NCI-H2029 (cell line): ENCODE measurements at regions not wholly inside any gene's neighbourhood (a gene's known extent, or its start where the extent isn't known, plus 50 kb on each side); places are given as distances from the start of the nearest gene placed in this dataset.
"Not testable (repeated sequence)": the region's sequence is repeated elsewhere in the genome, so short reads cannot be mapped to it uniquely, and the experiment has no call there.

Experiments
- DNase-seq: peaks from one replicate; lab custom pipeline; 2025; lab: John Stamatoyannopoulos, UW

DNA sequence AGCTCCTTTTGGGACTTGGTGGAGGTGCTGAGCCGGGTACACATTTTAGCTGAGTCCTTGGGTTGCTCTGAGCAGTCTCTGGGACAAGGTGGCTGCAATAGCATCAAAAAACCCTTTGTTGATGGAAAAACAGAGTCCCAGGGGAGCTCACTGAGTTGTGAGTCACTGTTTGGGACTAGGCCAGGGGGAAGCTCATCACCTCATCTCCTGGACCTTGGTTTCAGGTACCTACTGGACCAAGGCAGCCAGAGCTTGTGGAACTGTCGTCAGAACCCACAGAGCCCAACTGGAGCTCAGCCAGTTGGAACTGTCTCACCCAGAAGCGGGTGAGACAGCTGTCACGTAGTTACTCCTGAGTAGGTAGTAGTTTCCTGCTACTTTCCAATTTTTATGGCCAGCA lies 146.7 kb downstream of the HLX start:
- no peak for DNase-seq

DNA sequence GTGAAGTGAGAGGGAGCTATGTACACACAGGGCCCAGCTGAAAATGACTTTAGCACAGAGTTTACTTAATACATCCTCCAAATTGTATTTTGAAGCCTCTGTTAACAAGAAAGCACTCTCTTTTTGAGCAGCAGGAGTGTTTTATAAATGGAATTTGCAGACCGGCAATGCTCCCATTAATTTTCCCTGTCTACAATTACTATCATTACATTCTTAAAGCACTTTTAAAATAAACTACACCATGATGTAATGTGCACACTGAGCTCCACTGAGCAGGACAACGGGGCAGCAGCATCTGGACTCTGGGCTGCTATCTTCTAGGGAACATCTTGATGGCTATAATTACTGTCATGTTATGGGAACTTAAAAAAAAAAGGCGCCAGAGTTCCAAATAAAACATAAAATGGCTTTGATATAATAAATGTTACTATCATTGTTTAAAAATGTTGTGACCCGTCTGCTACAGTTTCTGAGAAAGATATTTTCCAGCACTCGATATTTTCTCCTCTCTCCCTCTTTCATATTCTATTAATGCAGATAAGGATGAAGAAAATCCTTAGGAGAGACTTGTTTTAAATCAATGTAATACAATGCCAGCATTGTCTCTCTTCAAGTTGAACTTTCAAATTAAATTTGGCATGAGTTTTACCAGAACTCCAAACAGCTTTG lies 150.9 kb downstream of the HLX start:
- no peak for DNase-seq

DNA sequence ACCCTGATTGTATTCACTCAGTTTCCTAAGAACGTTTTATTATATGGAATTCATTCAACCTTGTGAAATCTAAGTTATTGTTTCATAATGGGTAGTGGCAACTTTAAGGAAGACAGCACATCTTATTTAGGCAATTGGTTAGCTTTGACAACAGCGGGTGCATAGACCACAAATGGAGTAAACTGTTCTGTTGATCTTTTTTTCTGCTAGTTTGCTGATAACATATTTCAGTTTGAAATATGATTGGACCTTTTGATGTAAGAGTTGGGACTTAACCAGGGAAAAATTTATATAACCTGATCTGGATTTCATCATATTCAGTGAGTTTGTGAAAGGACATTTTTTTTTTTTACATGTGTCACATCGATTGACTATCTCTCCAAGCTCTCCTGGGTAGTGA lies 151.7 kb downstream of the HLX start:
- no peak for DNase-seq

DNA sequence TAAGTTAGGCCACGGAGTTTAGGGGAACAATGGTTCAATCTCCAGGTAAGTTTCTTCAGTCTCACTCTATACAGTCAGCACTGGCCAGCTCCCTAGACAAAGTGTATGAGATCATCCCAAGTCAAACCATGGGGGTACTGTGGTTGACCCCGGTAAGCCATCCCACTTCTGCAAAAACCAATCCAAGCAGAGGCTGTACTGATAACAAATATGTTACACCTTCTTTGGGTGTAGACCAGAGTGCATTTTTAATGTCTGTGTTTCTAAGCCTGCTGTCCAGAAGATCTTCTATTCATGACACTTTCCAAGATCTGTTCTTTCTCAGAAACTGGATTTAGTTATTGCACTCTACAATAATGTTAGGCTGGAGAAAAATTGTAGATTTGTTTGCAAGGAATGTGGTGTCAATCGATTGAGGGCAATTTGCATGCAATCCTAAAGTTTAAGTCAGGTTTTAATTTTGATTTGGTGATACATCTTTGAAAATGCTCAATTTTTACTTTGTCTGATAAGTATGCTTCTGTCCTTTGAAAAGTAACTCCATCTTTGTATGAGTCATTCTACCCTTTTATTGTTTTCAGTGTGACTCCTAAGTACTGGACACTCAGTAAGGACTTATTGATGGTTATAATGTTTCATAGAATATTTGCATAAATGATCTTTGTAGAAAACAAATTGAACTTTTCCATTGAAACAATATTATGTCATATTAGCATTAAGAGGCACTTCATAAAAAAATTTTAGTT lies 152.4 kb downstream of the HLX start:
- no peak for DNase-seq

DNA sequence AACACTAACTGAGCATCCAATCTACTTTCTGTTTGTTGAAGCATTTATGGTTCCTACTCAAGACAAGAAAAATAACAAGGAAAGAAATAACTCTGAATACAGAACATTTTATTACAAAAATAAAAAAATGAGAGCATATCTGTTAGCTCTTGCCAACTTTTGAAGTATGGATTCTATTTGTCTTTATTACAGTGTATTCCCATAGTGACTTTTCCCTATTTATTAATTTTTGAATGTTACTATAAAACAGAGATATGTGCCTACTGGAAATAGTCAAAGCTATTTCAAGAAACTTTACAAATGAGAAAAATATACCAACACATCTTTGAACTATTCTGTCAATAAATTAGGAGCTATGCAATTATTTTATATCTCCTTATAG lies 153.0 kb downstream of the HLX start:
- DNase-seq: no peak

DNA sequence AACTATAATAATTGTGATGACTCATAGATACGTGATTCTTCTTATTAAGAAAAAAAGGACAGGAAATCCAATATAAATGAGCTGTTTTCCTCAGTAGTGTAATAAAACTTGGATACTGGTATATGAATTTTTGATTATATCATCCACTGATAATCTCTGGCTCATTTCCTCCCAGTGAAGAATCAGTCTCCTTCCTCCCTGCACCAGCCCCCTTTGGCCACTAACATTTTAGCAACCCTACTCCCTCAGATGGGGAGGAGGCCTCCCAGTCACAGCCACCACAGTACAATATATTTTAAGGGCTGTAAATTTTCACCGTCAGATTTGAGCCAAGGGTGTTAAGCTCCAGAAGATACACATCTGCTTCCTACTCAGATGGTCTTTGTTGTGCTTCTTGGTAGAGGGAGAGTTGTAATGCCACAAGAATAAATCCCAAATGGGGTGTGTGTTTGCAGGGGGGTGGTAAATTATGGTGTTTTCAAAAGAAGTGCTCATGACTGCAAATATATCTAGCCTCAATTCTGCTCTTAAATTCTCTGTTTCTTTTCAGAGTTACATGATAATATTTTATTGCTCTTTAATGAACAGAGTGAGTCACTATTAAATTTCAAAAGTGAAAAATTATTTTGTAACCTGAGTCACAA lies 153.5 kb downstream of the HLX start:
- DNase-seq: no peak

DNA sequence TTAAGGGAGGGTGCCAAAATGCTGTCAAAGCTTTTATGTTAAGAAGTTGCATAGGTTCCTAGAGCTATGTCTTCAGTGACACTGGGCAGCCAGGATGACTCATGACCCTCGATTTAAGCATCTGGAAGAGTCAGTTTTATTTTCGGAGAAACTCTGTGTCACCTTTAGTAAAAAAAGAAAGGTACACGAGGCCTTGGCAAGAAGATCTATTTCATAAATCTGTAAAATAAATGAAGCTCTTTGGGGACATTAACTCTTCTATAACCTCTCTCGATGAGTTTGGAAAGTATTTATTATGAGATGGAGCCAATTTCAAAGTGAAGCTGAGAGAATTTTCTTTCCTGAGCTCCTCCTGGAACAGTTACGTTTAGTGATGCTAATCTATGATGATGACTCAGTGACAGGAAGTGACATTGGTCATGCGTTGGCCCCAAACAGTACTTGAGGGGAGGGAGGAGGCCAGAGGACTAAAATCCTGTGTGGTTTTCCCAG lies 156.5 kb downstream of the HLX start:
- DNase-seq: no peak

DNA sequence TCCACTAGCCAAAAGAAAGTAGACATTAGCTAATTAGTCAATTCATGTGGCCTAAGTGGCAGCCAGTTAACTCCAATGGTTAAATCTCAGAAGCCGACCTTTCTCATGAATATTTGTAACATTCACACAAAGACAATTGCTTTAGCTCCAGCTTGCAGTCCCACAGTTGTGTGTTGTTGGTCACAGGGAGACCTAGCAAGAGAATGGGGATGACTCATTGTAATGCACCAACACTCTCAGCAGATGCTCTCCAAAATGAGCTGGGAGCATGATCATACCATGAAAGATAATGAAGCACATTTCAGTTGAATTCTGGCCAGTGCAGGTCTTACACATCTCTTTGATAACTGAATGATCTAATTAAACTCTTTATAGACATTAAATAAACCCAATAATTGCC lies 160.4 kb downstream of the HLX start:
- DNase-seq: no peak

DNA sequence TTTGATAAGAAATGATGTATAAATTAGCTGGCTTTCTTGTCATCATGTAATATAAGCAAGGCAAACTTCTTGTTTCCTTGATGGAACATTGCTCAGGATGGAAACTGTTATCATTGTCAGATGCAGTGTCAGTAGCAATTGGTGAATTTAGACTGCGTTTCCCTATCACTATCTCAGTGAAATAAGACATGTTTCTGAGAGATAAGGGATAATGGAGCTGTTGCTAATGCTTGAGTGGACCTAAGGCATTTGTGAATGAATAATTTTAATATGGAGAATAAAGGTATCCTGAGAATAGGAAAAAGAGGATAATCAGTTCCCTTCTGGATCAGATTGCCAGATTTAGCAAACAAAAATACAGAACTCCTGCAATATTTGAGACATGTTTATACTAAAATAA lies 160.9 kb downstream of the HLX start:
- no peak for DNase-seq

DNA sequence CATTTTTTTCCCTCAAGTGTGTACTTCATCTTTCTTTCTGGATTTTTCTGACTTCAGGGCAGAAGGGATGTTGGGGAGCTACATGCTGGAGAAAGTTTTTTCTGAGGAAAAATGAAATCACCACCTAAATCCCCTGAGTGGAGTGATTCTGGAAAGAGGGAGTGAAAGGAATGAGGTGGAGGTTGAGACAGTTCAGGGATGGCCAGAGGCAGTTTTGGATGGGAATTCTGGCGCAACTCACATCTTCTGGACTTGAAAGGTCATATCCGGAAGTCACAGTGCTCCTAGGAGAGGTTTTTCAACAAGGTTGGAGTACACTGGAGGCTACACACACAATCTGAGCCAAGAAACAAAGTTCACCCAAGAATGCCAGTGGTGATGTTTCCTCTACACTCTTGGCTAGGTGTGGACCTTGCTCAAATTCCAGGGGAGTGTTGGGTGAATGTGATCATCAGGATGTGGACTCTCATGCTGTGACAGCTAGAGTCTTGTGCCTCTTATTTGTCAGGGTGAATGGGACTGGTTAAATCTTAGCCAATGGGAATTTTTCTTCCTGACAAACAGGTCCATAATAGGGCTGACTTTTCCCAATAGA lies 161.5 kb downstream of the HLX start:
- no peak for DNase-seq

DNA sequence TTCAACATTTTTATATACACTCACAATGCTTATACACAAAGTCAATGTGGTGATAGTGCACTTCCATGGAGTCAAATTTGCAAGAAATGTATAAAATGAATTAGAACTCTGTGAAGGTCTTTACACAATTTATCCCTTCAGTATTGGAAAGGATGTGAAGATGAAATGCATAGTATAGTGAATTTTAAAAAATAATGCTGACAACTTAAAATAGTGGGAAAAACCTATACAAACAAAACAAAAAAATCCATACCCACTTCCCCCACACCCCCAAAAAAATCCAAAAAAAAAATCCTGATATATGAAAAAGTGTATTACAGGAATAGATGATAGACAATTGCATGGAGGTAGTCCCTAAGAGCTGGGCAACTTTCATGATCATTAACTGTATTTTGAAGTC lies 165.3 kb downstream of the HLX start:
- no peak for DNase-seq

DNA sequence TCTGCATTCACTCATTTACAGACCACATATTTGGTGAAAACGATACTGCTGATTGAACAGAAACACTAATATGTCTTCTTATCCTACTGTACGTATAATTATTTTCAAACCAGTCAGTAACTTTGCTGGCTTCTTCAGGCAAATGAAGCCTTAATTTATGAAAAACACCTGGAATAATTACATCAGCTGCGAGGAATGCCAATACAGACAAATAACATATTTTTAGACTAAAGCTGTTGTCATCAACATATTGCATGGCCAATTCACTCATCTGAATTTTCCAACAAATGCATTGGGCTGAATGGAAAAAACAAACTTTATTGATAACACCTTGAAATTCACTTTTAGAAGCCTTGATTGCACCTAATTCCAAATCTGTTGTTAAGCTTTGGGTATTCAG lies 165.9 kb downstream of the HLX start:
- no peak for DNase-seq

DNA sequence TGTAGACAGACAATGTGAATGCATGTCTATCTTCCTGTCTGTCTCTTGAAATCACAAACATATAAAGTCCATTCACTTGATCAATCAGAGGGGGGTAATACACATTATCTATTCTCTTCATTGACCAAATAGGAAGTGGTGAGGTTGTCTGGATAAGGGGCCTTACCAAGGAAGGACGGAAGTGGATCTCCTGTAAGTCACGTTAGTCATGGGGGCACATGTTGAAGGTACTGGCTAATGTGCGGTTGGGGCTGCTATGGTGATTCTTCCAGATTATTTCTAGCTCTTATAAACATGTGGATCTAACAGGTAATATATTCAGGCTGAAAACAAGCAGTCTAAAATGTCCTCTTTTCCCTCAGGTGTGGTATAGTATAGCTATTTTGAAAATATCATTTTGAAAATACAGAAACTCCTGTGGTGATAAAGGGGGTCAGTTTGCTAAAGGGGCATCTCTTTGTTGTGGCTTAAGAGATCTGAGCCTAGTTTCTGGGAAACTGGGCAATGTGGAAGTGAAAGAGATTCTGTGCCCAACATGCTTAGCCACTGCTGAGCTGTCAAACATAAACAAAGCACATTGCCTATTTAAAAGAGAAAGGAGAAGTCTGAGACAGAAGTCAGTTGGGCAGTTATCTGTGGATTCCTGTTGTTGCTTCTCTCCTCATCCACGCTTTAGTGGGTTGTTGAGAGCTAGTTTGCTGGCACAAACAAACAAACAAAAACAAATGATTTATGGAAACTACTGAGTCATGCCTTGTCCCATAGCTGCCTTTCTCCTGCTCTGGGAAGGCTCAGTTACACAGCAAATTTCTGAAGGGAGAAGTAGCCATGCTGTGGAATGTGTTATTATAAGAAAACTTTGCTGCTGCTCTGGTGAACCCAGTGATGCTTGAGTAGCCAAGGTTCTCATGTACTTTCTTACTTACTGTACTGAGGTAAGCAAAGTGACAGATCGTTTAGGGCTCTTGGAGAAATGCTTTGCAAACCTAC lies 166.9 kb downstream of the HLX start:
- no peak for DNase-seq

DNA sequence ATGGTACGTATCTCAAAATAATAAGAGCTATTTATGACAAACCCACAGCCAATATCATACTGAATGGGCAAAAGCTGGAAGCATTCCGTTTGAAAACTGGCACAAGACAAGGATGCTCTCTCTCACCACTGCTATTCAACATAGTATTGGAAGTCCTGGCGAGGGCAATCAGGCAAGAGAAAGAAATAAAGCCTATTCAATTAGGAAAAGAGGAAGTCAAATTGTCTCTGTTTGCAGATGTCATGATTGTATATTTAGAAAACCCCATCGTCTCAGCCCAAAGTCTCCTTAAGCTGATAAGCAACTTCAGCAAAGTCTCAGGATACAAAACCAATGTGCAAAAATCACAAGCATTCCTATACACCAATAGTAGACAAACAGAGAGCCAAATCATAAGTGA lies 172.1 kb downstream of the HLX start:
- DNase-seq: not testable (repeated sequence)

DNA sequence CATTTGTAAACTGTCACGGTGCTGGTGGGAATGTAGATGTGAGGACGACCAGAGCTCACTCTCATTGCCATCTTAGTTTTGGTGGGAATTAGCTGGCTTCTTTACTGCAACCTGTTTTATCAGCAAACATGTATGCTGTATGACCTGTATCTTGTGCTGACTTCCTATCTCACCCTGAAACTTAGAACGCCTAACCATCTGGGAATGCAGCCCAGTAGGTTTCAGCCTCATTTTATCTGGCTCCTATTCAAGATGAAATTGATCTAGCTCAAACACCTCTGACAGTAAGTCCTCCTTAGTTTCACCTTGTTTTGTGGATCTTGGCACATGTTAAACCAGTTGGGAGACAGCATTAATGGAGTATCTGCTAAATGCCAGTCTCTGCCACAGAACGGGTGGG lies 174.6 kb downstream of the HLX start:
- peak; percentile 23 for DNase-seq

DNA sequence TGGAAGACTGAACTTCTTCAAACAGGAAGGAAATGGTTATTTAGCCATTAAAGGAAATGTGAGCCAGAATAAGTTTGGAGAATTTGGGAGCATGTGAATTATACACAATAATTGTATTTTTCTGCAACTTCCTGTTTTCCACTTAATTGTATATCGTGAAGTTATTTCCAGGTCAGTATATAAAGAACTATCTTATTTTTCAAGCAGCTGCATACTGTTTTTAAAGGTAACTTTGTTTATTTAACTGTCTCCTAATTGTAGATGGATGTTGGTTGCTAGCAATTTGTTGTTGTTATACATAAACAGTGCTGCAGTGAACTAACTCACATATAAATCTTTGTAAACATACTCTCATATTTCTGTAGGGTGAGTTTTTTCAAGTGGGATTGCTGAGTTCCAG lies 180.3 kb downstream of the HLX start:
- DNase-seq: no peak

DNA sequence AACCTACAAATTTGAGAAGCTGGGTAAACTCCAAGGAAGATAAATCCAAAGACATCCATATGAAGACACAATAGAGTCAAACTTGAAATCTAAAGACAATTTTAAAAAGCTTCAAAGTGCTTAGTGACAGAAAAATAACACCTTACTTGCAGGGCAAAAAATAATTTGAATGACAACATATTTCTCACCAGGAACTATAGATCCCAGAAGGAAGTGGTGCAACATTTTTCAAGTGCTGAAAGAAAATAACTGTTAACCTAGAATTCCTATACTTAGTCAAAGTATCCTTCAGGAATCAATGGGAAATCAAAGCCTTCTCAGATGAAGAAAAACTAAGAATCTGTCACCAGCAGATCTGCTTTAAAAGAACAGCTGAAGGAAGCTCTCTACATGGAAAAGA lies 184.4 kb downstream of the HLX start:
- no peak for DNase-seq

DNA sequence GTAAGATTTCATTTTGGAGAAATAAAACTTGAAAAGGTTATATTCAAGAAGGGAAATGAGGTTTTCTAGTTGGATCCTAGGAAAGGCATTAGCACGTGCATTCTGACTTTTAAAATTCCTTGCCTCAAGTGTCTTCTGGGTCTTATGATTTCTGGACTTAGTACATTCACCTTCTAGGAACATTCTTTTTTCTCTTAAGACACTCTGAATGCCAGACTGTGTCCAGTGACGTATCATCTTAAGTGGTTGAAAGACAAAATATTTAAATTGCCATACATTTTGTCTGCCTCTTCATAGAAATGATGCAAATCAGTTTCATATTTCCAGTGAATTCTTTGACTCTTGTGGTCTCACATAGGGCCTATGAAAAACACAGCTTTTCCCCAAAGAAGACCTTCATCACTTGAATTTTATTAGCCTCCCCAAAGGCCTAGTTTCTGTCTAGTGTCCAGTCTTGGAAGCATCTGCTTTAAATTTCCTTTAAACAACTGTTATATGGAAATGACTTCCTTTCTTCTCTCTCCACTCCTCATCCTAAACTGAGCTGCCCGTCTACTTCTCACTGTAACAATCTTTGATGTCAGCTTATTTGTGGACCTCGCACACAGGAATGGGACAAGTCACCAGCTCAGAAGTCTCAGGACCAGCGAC lies 187.2 kb downstream of the HLX start:
- DNase-seq: no peak

DNA sequence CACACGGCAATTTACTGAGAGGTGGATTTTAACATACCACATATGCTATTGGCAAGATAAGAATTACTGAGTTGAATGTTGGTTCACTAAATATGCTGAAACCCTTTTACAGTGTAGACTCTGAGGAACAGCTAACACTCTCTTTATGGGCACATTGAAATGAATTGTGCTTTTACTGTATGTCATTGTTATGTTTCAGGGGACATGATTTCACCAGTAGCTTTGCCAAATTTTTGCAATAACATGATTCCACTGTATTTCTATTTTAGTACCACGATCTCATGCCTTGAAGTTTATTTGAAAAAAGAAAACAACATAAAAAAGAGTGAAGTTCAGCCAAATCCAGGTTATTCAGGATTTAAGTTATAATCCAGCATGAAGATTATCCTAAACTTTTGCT lies 188.5 kb downstream of the HLX start:
- DNase-seq: no peak

DNA sequence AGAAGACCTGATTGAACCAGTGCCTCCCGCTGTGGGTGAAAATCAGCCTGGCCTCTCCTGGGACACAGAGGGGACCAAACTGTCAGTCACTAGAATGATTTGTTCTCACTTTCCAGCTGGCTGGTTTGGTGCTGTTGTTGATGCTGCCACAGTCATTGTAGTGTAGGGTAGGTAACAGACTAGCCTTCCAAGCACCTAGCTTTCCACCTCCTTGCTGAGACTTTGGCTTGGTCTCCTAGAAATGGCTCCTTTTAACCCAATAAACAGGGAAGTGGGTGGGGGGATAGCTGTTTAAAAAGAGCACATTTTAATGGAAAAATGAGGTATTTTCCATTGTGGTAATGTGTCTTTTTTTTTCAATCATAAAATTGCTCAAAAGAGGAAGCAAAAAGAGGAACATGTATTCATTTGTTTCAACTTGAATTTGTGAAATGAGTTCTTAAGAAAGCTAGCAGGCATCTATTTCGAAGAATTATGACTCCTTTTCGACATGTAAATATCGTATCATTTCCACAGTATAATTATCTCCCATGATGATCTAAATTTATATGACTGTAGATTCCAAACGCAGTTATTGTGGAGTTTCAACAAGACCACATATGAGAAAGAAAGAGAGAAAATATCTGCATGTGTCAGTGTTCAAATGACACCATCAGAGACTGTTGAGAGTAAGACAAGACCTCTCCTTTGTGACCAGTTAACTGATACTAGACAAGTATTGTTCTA lies 190.1 kb downstream of the HLX start:
- no peak for DNase-seq

DNA sequence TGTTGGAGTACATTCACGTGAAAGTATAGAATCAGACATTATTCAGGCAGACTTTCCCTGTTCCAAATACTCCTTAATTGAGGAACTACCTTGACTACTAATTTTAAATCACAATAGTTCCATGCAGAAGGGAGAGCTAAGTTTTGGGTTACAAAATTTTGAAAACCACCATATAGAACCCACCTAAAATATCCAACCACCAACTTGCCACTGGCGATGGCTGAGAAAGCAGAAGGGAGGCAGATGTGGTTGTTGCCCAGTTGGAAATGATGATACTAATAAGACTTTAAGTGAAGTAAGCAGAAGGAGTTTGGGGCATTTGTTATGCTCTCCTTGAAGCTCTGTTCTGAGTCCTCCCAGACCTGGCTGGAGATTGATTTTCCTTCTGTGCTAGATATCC lies 190.7 kb downstream of the HLX start:
- no peak for DNase-seq
